Calu3 (cell line): ENCODE measurements at regions not wholly inside any gene's neighbourhood (a gene's known extent, or its start where the extent isn't known, plus 50 kb on each side); places are given as distances from the start of the nearest gene placed in this dataset.

Source experiments
- BruUV-seq: library from RNA; stranded (reverse); fragments of 400-500 nt; replicated peaks from 2 replicates; lab custom pipeline; 2021; lab: Mats Ljungman, UMichigan
- CTCF ChIA-PET: fragments of 300-600 bp; sonication (Branson Sonifier 250); formaldehyde crosslinking; loops from one replicate; lab custom pipeline; 2022; ENCODE audit warnings: antibody characterized with exemption; lab: Charles Lee
- DNase-seq: peaks from one replicate; pipeline ENCODE4 v3.0.0; 2022
- H3K27ac Mint-ChIP-seq: one replicate; pipeline ENCODE4 v1.8.0; 2022; ENCODE audit warnings: mixed read lengths; ENCODE audit not compliant: unreplicated experiment
- H3K27me3 Mint-ChIP-seq: one replicate; pipeline ENCODE4 v1.8.0; 2022; ENCODE audit warnings: mixed read lengths; ENCODE audit not compliant: unreplicated experiment
- H3K36me3 Mint-ChIP-seq: one replicate; pipeline ENCODE4 v1.8.0; 2022; ENCODE audit warnings: mild to moderate bottlenecking, moderate library complexity, mixed read lengths; ENCODE audit not compliant: insufficient read depth, unreplicated experiment
- H3K4me1 Mint-ChIP-seq: one replicate; pipeline ENCODE4 v1.8.0; 2022; ENCODE audit warnings: mild to moderate bottlenecking, low read depth, mixed read lengths; ENCODE audit not compliant: unreplicated experiment
- H3K4me3 Mint-ChIP-seq: one replicate; pipeline ENCODE4 v1.8.0; 2022; ENCODE audit warnings: mild to moderate bottlenecking, low read depth, moderate library complexity, mixed read lengths; ENCODE audit not compliant: unreplicated experiment
- H3K9me3 Mint-ChIP-seq: one replicate; pipeline ENCODE4 v1.8.0; 2022; ENCODE audit warnings: low read depth, mixed read lengths; ENCODE audit not compliant: unreplicated experiment
- intact Hi-C: fragments of 100-400 bp; cut with micrococcal nuclease; formaldehyde crosslinking; loops from one replicate; pipeline ENCODE4 v1.10.0; 2022; ENCODE audit not compliant: unreplicated experiment
- TF ChIP-seq, protein P1 (sequence below): fragments of 200-600 bp; IDR thresholded peaks from one replicate; pipeline ENCODE4 v1.8.0; 2022; ENCODE audit warnings: antibody characterized with exemption; ENCODE audit not compliant: unreplicated experiment

- Mint-ChIP-seq H3K9me3 (no peaks in the 10 kb centered on the region), H3K4me3 (no peak overlapping the region), H3K27me3 (no peaks in the 10 kb centered on the region), H3K36me3 (no peaks in the 10 kb centered on the region), H3K4me1 (peaks cover 12% of the 10 kb centered on the region), H3K27ac (peak overlapping the region; percentile 23)
- DNase-seq: no peak
- CTCF ChIA-PET: no interaction called here
- no TSS peak for BruUV-seq
- intact Hi-C loops: no loop called here
- TF ChIP-seq, protein P1, sequence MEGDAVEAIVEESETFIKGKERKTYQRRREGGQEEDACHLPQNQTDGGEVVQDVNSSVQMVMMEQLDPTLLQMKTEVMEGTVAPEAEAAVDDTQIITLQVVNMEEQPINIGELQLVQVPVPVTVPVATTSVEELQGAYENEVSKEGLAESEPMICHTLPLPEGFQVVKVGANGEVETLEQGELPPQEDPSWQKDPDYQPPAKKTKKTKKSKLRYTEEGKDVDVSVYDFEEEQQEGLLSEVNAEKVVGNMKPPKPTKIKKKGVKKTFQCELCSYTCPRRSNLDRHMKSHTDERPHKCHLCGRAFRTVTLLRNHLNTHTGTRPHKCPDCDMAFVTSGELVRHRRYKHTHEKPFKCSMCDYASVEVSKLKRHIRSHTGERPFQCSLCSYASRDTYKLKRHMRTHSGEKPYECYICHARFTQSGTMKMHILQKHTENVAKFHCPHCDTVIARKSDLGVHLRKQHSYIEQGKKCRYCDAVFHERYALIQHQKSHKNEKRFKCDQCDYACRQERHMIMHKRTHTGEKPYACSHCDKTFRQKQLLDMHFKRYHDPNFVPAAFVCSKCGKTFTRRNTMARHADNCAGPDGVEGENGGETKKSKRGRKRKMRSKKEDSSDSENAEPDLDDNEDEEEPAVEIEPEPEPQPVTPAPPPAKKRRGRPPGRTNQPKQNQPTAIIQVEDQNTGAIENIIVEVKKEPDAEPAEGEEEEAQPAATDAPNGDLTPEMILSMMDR: no peak
These were observed 97.3 kb upstream of the DAB2 start for GRCh38 chr5:39521940-39522590.

GRCh38 chr5:39521098-39521860 is 96.5 kb upstream of the DAB2 start:
- Mint-ChIP-seq H3K27me3 (no peaks in the 10 kb centered on the region), H3K27ac (peak overlapping the region; percentile 23), H3K36me3 (no peaks in the 10 kb centered on the region), H3K4me3 (no peak overlapping the region), H3K4me1 (peaks cover 19% of the 10 kb centered on the region), H3K9me3 (peaks cover 2% of the 10 kb centered on the region)
- CTCF ChIA-PET: no interaction called here
- intact Hi-C loops: no loop called here
- DNase-seq: no peak
- no TSS peak for BruUV-seq
- TF ChIP-seq, protein P1: no peak

- Mint-ChIP-seq H3K4me3 (no peak overlapping the region), H3K9me3 (peaks cover 2% of the 10 kb centered on the region), H3K4me1 (peaks cover 19% of the 10 kb centered on the region), H3K36me3 (no peaks in the 10 kb centered on the region), H3K27ac (no peak overlapping the region), H3K27me3 (no peaks in the 10 kb centered on the region)
- no TSS peak for BruUV-seq
- DNase-seq: no peak
- intact Hi-C loops: no loop called here
- CTCF ChIA-PET: no interaction called here
- TF ChIP-seq, protein P1: no peak
These were observed 95.4 kb upstream of the DAB2 start for GRCh38 chr5:39520232-39520572.

GRCh38 chr5:39519566-39520231 is 94.9 kb upstream of the DAB2 start:
- H3K4me3 Mint-ChIP-seq: no peak overlapping the region
- H3K9me3 Mint-ChIP-seq: peaks cover 2% of the 10 kb centered on the region
- H3K27me3 Mint-ChIP-seq: no peaks in the 10 kb centered on the region
- TF ChIP-seq, protein P1: no peak
- no TSS peak for BruUV-seq
- H3K36me3 Mint-ChIP-seq: no peaks in the 10 kb centered on the region
- peaks cover 19% of the 10 kb centered on the region for H3K4me1 Mint-ChIP-seq
- intact Hi-C loops: no loop called here
- no peak for DNase-seq
- no peak overlapping the region for H3K27ac Mint-ChIP-seq
- CTCF ChIA-PET: interaction anchor here (0.6 kb wide), 1 partner anchor 1429 kb away, joined by 4 read pairs; no protein-coding TSS in a partner anchor
